Activated effector memory CD4-positive, alpha-beta T cell treated with anti-CD3 and anti-CD28 coated beads, Interleukin-2, amount 50 U/mL, for 16 hours (primary cell): ENCODE measurements at regions not wholly inside any gene's neighbourhood (a gene's known extent, or its start where the extent isn't known, plus 50 kb on each side); places are given as distances from the start of the nearest gene placed in this dataset.
"Not testable (repeated sequence)": the region's sequence is repeated elsewhere in the genome, so short reads cannot be mapped to it uniquely, and the experiment has no call there.

Source experiments
- DNase-seq: peaks from one replicate; pipeline ENCODE4 v3.0.0-alpha.2; 2020

- DNase-seq, result no peak
Measured at GRCh38 chr11:96447208-96448110, 57.6 kb downstream of the JRKL start.

- no peak for DNase-seq
Measured at GRCh38 chr11:96448225-96448624, 58.4 kb downstream of the JRKL start.

- DNase-seq, result no peak
Measured at GRCh38 chr11:96456111-96456510, 66.3 kb downstream of the JRKL start.

GRCh38 chr11:96459751-96460150 is 69.9 kb downstream of the JRKL start:
- DNase-seq, result no peak

DNA sequence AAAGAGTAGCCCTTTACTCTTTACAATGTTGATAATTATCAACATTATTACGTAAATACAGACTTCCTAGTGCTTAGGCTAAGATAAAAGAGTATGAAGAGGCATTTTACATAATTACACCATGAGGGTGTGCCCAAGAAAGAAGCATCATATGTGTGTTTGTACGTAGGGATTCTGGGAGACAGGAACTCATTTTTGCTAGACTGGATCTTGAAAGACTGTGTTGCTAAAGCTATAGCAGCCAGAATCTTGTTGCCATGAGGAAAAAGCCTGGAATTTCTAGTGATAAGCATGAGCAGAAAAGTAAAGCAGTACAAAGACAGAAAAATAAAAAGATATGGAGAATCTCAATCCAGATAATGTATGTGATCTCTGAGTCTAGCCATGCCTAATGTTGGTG is 72.1 kb downstream of the JRKL start:
- no peak for DNase-seq

GRCh38 chr11:96464700-96465307 is 75.0 kb downstream of the JRKL start:
- DNase-seq, result no peak

DNA sequence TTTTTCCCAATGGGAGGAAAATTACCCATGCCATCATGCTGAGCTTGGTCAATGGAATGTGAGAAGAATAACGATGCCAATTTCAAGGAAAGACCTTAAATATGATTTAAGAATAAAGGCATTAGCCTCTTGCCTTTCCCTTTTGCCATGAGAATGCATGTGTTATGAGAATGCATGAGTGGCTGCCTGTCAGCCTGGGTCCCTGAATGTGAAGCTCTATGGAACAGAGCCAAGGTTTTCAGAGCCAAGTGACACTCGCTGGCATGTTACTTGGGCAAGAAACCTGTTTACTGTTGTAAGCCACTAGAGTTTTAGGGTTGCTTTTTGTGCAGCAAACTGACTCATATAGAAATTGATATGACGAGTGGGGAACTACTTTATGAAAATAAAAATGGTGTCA is 75.7 kb downstream of the JRKL start:
- no peak for DNase-seq

DNA sequence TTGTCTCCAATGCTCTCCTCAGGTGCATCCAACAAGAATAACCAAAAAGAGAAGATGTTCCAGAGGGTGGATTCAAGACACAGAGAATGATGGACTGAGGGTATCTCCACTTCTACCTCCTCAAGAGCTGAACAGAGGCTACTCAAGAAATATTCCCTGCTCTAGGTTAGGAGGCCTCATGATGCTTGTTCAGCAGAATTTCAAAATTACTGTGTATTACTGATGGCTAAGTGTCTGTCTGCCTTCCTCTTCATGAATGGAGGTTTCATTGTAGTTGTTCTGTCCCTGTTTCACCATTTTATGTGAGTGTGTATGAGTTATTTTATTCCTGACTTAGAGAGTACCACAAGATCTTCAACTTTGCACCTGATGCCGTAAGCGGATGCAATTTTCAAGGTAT is 76.8 kb downstream of the JRKL start:
- no peak for DNase-seq

DNA sequence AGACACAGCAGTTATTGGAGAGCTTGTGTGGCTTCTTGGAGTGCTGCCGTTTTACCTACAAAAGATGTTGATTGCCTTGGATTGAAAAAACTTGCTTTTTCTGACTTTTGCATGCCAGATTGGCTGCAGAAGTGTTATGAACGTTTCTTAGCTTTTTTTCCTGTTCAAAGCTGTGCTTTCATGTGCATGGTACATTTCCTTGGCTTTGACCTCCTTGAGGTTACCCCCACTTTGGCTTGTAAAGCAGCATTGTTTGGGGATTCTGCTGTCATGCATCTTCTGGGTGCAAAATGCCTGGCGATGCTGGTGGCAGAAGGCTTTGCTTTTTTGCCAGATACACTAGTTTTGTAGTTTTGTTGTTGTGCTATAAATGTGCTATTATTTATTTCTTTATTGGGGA is 80.0 kb downstream of the JRKL start:
- no peak for DNase-seq

GRCh38 chr11:96470521-96470920 is 80.7 kb downstream of the JRKL start:
- no peak for DNase-seq

GRCh38 chr11:96472085-96472484 is 82.3 kb downstream of the JRKL start:
- no peak for DNase-seq

GRCh38 chr11:96474263-96474662 is 84.5 kb downstream of the JRKL start:
- no peak for DNase-seq

GRCh38 chr11:96481204-96481603 is 91.4 kb downstream of the JRKL start:
- DNase-seq, result no peak

DNA sequence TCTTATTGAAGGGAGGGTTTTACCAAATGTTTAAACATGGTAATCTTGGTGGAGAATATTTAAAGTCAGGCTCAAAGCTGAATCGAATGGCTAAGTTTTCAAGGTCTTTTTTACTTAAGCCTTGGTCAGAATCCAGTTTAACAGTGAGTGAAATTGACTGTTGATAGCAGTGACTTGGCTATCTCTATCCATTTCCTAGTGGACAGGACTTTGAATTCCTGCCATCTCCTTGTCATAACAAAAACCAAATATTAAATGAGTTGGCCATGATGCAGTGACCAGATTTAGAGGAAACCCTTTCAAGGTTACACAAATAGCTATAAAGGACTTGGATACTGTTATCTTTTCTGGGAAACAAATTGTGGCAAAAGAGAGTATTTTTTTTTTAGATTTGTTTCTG is 92.0 kb downstream of the JRKL start:
- DNase-seq, result no peak

- DNase-seq, result no peak
Measured at GRCh38 chr11:96482193-96482592, 92.4 kb downstream of the JRKL start.

GRCh38 chr11:96483374-96483955 is 93.7 kb downstream of the JRKL start:
- DNase-seq, result no peak

DNA sequence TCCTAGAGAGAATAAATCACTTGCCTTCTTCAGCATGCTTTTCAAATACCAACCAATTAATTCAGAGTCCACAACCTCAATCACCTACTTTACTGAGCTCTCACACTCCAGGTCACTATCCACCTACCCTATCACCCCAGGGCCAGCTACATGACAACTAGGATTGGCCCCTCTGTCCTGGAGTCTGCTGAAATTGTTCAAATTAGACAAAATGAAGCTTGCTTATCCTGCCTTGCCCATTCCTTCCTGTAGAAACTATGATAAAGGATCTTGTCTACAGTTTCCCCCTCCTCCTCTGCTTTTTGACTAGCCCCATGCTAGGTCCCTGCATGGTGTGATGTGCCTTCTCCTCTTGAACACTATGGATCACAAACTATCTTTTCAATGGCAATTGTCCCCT is 94.5 kb downstream of the JRKL start:
- no peak for DNase-seq

- no peak for DNase-seq
Measured at GRCh38 chr11:96486890-96487611, 97.2 kb downstream of the JRKL start.

- not testable (repeated sequence) for DNase-seq
Measured at GRCh38 chr11:96488911-96489310, 99.1 kb downstream of the JRKL start.

GRCh38 chr11:96500440-96500839 is 110.6 kb downstream of the JRKL start:
- no peak for DNase-seq

GRCh38 chr11:96506041-96506440 is 116.2 kb downstream of the JRKL start:
- no peak for DNase-seq

DNA sequence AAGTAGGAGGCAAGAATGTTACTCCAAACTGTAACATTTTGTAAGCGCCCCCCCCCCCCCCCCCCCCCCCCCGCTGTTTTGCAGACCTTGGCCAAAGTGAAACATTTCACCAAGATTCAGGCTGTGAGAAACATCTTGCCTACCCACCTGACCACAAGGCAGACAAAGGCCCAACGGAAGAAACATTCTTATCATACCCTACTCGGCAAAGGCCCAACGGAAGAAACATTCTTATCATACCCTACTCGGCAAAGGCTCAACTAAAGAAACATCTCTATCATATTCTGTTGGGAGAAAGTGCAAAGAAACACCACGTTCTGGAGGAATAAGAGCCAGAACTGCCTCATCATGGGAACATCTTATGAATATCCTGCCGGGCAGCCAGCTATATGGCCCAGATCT is 117.1 kb downstream of the JRKL start:
- DNase-seq, result no peak

GRCh38 chr11:96508861-96509260 is 119.0 kb downstream of the JRKL start:
- no peak for DNase-seq

GRCh38 chr11:96520939-96521338 is 131.1 kb downstream of the JRKL start:
- DNase-seq, result no peak
